GM06990 (cell line): ENCODE measurements at regions not wholly inside any gene's neighbourhood (a gene's known extent, or its start where the extent isn't known, plus 50 kb on each side); places are given as distances from the start of the nearest gene placed in this dataset.

ENCODE experiments used
- DNase-seq: peaks from one replicate; pipeline ENCODE4 v3.0.0-alpha.2; 2011; ENCODE audit not compliant: insufficient read length; ENCODE audit errors: extremely low read depth
- H3K27me3 ChIP-seq: replicated peaks from 2 replicates; pipeline ENCODE4 v1.6.0; 2011; ENCODE audit warnings: low read length; ENCODE audit not compliant: control insufficient read depth, insufficient read depth
- H3K36me3 ChIP-seq: 2 replicates; pipeline ENCODE4 v1.5.1; 2011; ENCODE audit warnings: low read length; ENCODE audit not compliant: control insufficient read depth, insufficient read depth
- H3K4me3 ChIP-seq: replicated peaks from 2 replicates; pipeline ENCODE4 v1.5.1; 2011; ENCODE audit warnings: low read depth, mild to moderate bottlenecking, control low read depth, low read length
- TF ChIP-seq, protein P1 (sequence below): IDR thresholded peaks from 2 replicates; pipeline ENCODE4 v1.5.1; 2011; ENCODE audit warnings: low read length, control low read depth, mild to moderate bottlenecking, inconsistent platforms; ENCODE audit not compliant: insufficient read depth, poor library complexity, severe bottlenecking

DNA sequence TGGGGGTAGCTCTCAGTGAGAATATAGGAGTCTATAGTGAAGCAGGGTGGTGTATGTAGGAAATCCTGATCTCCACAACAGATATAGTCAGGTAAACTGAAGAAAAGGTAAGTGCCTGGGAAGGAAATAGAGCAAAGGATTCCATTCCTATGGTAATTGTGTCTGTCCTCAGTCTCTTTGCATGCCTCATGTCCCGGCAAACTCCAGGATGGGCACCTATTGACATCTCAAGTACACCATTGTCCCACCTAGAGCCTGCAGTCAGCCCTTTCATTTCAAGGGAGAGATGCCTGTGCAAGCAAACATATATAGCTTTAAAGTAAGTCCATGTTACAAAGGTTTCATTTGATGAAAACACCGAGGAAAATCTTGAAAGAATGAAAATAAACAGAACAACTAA is 257.7 kb upstream of the AZI2 start:
- no peak overlapping the region for H3K4me3 ChIP-seq
- DNase-seq: no peak

DNA sequence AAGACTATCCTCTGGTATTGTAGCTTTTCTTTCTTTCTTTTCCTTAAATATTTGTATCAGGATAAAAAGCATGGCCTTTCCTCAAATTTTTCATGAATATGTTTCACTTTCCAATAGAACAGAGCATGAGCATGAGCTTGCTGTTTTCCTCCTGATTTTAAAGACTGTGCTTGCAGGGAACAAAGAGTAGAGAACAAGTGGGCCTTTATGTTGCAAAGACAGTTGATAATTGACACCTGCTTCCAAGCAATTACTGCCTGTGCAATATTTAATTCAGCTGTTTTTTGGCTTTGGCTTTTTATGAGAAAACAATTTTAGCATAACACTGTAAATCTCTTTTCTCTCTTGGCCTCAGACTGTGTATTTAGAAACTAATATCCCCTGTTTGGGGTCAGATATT is 263.6 kb upstream of the AZI2 start:
- H3K4me3 ChIP-seq: no peak overlapping the region
- no peaks in the 10 kb centered on the region for H3K27me3 ChIP-seq
- TF ChIP-seq, protein P1, sequence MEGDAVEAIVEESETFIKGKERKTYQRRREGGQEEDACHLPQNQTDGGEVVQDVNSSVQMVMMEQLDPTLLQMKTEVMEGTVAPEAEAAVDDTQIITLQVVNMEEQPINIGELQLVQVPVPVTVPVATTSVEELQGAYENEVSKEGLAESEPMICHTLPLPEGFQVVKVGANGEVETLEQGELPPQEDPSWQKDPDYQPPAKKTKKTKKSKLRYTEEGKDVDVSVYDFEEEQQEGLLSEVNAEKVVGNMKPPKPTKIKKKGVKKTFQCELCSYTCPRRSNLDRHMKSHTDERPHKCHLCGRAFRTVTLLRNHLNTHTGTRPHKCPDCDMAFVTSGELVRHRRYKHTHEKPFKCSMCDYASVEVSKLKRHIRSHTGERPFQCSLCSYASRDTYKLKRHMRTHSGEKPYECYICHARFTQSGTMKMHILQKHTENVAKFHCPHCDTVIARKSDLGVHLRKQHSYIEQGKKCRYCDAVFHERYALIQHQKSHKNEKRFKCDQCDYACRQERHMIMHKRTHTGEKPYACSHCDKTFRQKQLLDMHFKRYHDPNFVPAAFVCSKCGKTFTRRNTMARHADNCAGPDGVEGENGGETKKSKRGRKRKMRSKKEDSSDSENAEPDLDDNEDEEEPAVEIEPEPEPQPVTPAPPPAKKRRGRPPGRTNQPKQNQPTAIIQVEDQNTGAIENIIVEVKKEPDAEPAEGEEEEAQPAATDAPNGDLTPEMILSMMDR: no peak
- H3K36me3 ChIP-seq: no peaks in the 10 kb centered on the region
- no peak for DNase-seq

More for the DNA sequence above, 257.7 kb upstream of the AZI2 start:
- TF ChIP-seq, protein P1: no peak
- H3K36me3 ChIP-seq: no peaks in the 10 kb centered on the region
- H3K27me3 ChIP-seq: no peaks in the 10 kb centered on the region; the same call in 1 of the 2 replicates

- DNase-seq: no peak
- H3K4me3 ChIP-seq: no peak overlapping the region
- TF ChIP-seq, protein P1: no peak
- H3K27me3 ChIP-seq: no peaks in the 10 kb centered on the region
- H3K36me3 ChIP-seq: no peaks in the 10 kb centered on the region
Measured at GRCh38 chr3:28613511-28614106, 265.0 kb upstream of the AZI2 start.

DNA sequence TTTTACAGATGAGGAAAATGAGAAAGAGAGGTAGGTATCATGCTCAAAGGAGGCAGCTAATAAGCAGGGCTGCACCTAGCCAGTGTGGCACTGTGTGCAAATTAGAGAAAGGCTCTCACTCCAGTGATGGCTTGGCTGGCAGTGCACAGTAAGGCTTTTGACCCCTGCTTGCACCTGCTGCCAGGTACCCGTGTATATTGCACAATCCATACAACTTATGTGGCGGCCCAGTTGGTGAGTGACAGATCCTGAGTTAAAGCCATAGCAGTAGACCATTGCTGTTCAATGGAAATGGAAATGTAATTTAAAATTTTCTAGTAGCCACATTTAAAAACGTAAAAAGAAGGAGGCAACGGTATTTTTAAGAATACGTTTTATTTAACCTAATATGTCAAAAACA is 266.4 kb upstream of the AZI2 start:
- no peak for DNase-seq
- no peaks in the 10 kb centered on the region for H3K36me3 ChIP-seq
- TF ChIP-seq, protein P1: no peak

GRCh38 chr3:28615971-28616370 is 267.3 kb upstream of the AZI2 start:
- no peaks in the 10 kb centered on the region for H3K27me3 ChIP-seq
- H3K4me3 ChIP-seq: no peak overlapping the region
- no peaks in the 10 kb centered on the region for H3K36me3 ChIP-seq
- TF ChIP-seq, protein P1: no peak
- DNase-seq: no peak

More for the DNA sequence above, 266.4 kb upstream of the AZI2 start:
- Histone ChIP-seq H3K4me3 (no peak overlapping the region), H3K27me3 (no peaks in the 10 kb centered on the region)

DNA sequence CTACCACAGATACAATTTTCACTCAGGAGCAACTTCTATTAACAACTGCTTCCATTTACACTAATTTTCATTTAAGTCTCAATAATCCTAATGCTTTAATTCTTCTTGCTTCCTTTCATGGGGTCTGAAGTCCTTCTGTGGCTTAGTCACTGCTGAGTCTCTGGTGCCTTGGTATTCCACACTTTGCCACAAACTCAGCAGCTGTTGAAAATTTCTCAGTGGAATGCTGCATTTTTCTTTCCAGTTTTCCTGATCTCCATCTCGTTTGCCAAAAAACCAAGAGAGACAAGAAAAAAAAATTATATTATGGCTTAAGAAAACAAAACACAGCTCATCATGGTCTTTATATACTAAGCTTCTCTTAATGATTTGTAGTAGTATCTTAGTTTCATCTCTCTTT is 269.2 kb upstream of the AZI2 start:
- Histone ChIP-seq H3K4me3 (no peak overlapping the region), H3K36me3 (no peaks in the 10 kb centered on the region), H3K27me3 (no peaks in the 10 kb centered on the region)
- no peak for DNase-seq
- TF ChIP-seq, protein P1: no peak
